OCI-LY7 (cell line): ENCODE measurements at regions not wholly inside any gene's neighbourhood (a gene's known extent, or its start where the extent isn't known, plus 50 kb on each side); places are given as distances from the start of the nearest gene placed in this dataset.

Experiments
- CTCF ChIP-seq: fragments of 200-600 bp; sonication (generic); conservative IDR thresholded peaks from 2 replicates; pipeline ENCODE4 v1.5.1; 2014; ENCODE audit warnings: mild to moderate bottlenecking, antibody characterized with exemption, low read length, moderate library complexity, mixed read lengths
- EZH2phosphoT487 ChIP-seq: fragments of 200-600 bp; sonication (generic); IDR thresholded peaks from 2 replicates; pipeline ENCODE4 v1.6.1; 2018; ENCODE audit warnings: low read depth, borderline replicate concordance, mild to moderate bottlenecking, mixed run types, antibody characterized with exemption, low read length, moderate library complexity, mixed read lengths

GRCh38 chr2:183984871-183985270 lies 613.5 kb upstream of the ZNF804A start:
- TF ChIP-seq CTCF = no peak
- no peak for TF ChIP-seq EZH2phosphoT487
